ENCODE measurements at regions not wholly inside any gene's neighbourhood (a gene's known extent, or its start where the extent isn't known, plus 50 kb on each side); places are given as distances from the start of the nearest gene placed in this dataset.

DNA sequence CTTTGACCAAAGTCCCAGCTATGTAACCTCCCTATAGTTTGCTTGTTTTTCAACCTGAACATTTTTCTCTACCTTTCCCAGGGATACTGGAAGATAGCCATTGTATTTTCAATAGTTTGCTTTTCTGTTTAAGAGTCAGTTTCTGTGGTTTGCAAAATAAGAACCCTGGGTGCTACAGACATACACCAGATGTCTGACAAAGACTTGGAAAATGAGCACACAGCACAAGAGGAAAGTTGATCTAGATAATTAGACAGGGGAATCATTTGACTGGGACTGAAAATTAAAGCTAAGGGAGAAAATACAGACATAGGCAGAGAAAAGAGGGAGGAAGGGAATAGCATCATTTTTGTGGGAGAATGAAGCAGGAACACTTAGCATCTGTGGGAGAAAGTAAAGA lies 218.3 kb upstream of the CNKSR2 start:
- no peak for TF ChIP-seq ZNF274 (IDR thresholded peaks at IDR 0.05; ENCODE audit: low read depth, low read length)
- no peak for TF ChIP-seq YY1 (IDR thresholded peaks at IDR 0.05; ENCODE audit: insufficient read depth, insufficient read length)
- no peak for TF ChIP-seq SUZ12 (IDR thresholded peaks at IDR 0.05; ENCODE audit: extremely low read depth, insufficient read depth, insufficient read length)
